DOHH2 (cell line): ENCODE measurements at regions not wholly inside any gene's neighbourhood (a gene's known extent, or its start where the extent isn't known, plus 50 kb on each side); places are given as distances from the start of the nearest gene placed in this dataset.

ENCODE experiments used
- EZH2phosphoT487 ChIP-seq: fragments of 200-600 bp; sonication (generic); IDR thresholded peaks from 2 replicates; pipeline ENCODE4 v1.6.1; 2017; ENCODE audit warnings: borderline replicate concordance, mild to moderate bottlenecking, antibody characterized with exemption, low read length, moderate library complexity, mixed read lengths
- TF ChIP-seq, protein P1 (sequence below): fragments of 200-600 bp; sonication (generic); IDR thresholded peaks from one replicate; pipeline ENCODE4 v1.5.1; 2014; ENCODE audit warnings: antibody characterized with exemption, mild to moderate bottlenecking, low read depth, low read length; ENCODE audit not compliant: poor library complexity, severe bottlenecking

DNA sequence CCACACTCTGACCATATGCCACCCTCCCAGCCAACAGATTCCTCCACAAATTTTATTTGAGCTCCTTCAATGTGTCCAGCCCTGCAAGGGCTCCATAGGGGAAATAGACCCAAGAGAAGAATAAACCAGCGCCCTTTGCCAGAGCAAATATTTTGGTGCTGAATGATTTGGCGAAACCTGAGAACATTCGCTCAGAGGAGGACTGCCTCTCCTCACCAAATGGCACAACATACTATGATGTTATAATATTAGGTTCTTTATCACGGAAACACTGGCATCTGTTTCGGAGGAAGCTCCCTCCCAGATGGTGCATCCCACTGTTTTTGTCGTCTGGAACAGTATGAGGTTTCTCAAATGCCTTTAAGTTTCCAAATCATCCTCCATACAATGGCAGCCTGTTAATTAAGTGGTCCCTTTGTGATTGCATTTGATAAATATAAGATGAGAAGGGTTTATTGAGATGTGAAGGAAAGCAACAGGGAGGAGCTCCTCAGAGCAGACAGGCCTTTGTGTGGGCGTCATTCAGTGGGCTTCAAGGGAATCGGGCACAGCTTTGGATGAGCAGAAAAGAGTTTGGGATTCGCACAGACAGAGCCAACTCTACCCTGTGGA is 139.1 kb upstream of the ADRA1B start:
- TF ChIP-seq, protein P1, sequence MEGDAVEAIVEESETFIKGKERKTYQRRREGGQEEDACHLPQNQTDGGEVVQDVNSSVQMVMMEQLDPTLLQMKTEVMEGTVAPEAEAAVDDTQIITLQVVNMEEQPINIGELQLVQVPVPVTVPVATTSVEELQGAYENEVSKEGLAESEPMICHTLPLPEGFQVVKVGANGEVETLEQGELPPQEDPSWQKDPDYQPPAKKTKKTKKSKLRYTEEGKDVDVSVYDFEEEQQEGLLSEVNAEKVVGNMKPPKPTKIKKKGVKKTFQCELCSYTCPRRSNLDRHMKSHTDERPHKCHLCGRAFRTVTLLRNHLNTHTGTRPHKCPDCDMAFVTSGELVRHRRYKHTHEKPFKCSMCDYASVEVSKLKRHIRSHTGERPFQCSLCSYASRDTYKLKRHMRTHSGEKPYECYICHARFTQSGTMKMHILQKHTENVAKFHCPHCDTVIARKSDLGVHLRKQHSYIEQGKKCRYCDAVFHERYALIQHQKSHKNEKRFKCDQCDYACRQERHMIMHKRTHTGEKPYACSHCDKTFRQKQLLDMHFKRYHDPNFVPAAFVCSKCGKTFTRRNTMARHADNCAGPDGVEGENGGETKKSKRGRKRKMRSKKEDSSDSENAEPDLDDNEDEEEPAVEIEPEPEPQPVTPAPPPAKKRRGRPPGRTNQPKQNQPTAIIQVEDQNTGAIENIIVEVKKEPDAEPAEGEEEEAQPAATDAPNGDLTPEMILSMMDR, result no peak
- TF ChIP-seq EZH2phosphoT487, result no peak
